Umbilical cord (tissue), 1 donor: ENCODE measurements at regions not wholly inside any gene's neighbourhood (a gene's known extent, or its start where the extent isn't known, plus 50 kb on each side); places are given as distances from the start of the nearest gene placed in this dataset.
"Not testable (repeated sequence)": the region's sequence is repeated elsewhere in the genome, so short reads cannot be mapped to it uniquely, and the experiment has no call there.

Experiments used
- DNase-seq: peaks from one replicate; pipeline ENCODE4 v3.0.0-alpha.2; 2015; ENCODE audit warnings: low spot score

DNA sequence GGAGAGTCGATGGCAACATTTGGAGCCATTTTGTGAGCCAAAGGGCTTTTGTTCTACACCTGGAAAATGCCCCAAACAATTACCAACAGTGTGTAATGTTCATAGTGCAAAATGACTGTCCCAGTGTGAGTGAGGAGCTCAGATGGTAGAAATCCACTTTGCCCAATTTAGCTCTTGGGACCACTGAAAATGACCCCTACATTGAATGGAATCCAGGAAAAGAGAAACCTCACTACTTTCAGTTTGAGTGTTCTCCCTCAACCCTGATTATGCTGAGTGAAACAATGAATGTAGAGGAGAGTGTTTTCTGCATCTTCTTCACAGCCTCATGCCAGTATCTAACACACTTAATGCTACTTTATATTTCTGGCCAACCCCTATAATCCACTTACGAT lies 84.9 kb upstream of the NRN1 start:
- DNase-seq: no peak

DNA sequence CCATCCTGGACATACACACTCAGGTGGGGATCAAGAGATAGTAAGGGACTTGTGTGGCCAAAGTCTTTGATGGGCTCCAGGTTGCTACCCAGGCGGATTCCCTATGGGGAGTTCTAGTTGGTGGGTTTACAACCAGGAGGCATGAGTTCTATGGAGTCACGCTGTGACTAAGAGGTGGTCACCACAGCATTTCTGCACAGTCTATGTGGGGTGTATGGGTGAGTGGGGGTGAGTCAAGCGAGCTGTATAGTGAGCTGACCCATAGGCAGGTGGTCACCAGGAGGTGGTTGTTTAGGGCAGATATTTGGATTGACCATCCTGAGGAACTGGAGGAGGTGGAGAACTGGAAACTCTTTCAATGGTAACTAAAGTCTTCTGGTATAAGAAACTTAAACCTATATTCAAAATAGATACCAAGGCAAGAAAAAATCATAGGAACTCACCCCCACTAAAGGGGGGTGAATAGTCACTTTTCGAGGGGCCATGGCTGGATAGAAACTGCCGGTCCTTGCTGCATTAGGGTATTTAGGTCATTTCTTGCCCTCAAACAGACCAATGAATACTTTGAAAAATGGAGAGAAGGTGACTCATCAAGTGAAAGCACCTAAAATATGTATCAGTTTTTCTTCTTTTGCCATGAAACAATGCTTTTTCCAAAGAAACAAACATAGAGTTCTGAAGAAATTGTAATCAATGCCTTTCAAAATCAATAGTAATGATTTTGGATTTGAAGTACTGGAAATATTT lies 84.3 kb upstream of the NRN1 start:
- DNase-seq: no peak

DNA sequence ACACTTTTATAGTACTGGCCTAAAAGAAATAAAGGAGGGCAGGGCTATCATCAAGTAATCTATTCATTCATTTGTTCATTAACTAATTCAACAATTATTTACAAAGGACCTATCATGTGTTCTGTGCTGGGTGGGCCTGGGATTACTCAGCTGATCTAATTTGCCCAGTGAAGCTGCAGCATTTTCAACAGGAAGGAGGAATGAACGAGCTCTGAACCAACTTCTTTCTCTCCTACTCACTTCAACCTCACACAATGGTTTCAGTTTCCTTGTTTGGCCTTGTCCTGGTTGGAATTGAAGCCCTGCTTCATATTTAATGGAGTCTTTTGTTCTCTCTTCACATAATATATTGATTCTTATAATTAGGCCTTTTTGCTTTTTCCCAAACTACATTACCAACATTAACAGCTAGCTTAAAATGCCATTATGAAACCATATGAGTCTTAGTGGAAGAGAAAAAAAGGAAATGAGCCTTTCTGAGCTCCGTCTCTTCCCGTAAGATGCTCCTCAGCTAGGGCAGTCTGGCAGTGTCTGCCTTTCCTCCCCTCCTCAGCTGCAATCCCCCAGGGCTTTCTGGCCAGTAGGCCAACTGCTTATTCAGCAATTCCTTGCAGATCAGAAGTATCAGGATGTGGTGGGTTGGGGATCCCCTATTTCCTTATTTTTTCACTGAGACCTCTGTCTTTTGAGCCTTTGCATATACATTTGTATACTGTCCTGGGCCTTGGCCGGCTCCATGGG lies 79.4 kb upstream of the NRN1 start:
- DNase-seq: peak; percentile 10

DNA sequence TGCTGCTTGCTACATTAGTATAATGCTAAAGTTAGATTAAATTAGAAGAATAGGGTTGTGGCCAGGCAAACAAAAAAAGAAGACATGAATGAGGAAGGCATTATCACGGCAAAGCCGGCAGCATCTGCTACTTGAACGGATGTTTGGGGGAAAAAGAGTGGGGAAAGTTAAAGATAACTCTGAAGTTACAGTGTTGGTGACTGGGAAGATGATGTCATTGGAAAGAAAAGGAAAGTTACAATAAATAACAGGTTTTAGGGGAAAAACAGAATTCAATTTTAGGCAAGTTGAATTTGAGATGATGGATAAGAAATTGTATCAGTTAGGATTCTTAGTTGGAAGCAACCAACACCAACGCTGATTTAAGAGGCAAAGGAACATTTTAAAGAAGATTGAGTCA lies 74.2 kb upstream of the NRN1 start:
- DNase-seq: no peak

DNA sequence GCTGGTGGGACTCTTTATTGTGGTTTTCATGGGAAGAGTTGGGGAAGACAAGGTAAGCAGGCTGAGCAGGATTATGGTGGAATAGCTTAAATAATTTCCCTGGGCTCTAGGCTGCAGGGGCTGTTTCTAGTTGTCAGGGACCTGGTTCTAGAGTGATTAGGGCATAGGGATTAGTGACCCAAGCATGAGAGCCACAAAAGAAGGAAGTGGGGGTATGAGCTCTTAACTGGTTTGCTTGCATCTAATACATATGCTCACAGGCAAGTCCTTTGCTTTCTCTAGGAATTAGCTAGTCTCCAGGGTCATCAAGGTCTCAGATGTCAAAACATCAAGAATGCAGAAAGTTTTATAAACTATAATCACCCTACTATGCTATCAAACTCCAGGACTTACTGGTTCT lies 67.5 kb upstream of the NRN1 start:
- DNase-seq: no peak

DNA sequence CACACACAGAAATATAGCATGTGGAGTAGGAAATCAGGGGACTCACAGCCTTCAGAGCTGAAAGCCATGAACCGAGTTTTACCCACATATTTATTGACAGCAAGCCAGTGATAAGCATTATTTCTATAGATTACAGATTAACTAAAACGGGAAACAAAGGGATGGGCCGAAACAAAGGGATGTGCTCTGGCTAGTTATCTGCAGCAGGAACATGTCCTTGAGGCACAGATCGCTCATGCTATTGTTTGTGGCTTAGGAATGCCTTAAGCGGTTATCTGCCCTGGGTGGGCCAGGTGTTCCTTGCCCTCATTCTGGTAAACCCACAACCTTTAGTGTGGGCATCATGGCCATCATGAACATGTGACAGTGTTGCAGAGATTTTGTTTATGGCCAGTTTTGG lies 61.4 kb upstream of the NRN1 start:
- not testable (repeated sequence) for DNase-seq

DNA sequence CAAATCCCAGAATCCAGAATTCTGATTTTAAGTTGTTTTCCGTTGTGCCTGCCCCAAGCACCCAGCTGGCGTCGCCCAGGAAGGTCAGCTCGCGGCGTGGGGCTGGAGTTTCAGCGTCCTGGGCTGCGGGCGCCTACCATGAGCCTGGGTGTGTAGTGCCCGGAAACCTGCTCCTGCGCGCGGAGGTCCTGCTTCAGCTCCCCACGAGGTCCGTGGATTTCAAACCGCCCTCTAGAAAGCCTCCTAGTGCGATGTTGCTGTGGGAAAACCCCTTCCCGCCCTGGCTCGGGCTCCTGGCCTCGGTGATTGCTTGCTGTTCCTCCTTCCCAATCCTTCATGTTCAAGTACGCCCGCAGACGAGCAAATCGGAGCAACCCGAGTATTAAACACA lies 51.3 kb upstream of the NRN1 start:
- DNase-seq: no peak

DNA sequence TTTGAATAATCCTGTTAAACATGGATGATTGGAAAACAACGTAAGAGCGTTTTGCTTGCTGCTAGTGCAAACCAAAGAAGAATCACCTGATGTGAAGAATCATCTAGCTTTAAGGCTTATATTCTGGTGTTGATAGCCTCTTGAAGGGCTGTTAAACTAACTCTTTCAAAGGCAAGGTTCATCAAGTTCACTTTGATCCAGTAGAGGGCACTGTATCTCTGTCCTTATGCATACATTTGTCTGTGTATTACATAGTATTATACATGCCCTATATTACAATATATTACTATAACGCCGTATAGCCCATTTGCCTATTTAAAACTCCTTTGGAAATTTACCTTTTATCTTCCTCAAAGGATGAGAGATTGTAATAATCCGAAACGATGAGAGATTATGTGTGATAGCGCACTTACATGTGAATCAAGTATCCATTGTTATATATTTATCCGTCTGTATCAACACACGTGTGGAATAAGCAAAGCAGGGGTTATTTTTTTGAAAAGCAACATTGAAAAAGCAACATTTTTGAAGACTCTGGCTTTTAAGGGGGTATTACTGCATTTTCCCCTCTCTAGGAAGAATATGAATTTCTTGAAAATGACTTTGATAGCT lies 50.8 kb upstream of the NRN1 start:
- DNase-seq: peak; percentile 44
